Activated naive CD8-positive, alpha-beta T cell treated with anti-CD3 and anti-CD28 coated beads, Interleukin-2, amount 50 U/mL, for 24 hours (primary cell): ENCODE measurements at regions not wholly inside any gene's neighbourhood (a gene's known extent, or its start where the extent isn't known, plus 50 kb on each side); places are given as distances from the start of the nearest gene placed in this dataset.

Source experiments
- ATAC-seq: fragments of 150-1000 bp; cut with Tn5 transposase; one replicate; pipeline ENCODE4 v1.10.0; 2021
- DNase-seq: peaks from one replicate; pipeline ENCODE4 v3.0.0; 2021
- H3K27ac Mint-ChIP-seq: one replicate; pipeline ENCODE4 v1.8.0; 2021; ENCODE audit warnings: mild to moderate bottlenecking, mixed read lengths
- H3K27me3 Mint-ChIP-seq: one replicate; pipeline ENCODE4 v1.8.0; 2021; ENCODE audit warnings: mixed read lengths
- H3K36me3 Mint-ChIP-seq: one replicate; pipeline ENCODE4 v1.8.0; 2021; ENCODE audit warnings: low read depth, mixed read lengths
- H3K4me1 Mint-ChIP-seq: one replicate; pipeline ENCODE4 v1.8.0; 2021; ENCODE audit warnings: mixed read lengths
- H3K4me3 Mint-ChIP-seq: one replicate; pipeline ENCODE4 v1.8.0; 2021; ENCODE audit warnings: mild to moderate bottlenecking, moderate library complexity, mixed read lengths
- H3K9me3 Mint-ChIP-seq: one replicate; pipeline ENCODE4 v1.8.0; 2021; ENCODE audit warnings: mixed read lengths

- ATAC-seq (no peak), DNase-seq (no peak)
- Mint-ChIP-seq H3K4me1 (no peaks in the 10 kb centered on the region), H3K9me3 (no peaks in the 10 kb centered on the region), H3K4me3 (no peak overlapping the region), H3K27me3 (no peaks in the 10 kb centered on the region), H3K36me3 (no peaks in the 10 kb centered on the region), H3K27ac (no peak overlapping the region)
These were observed 150.3 kb upstream of the HABP2 start for GRCh38 chr10:113402602-113403001.

- Mint-ChIP-seq H3K4me1 (no peaks in the 10 kb centered on the region), H3K27me3 (no peaks in the 10 kb centered on the region), H3K27ac (no peak overlapping the region), H3K4me3 (no peak overlapping the region), H3K9me3 (no peaks in the 10 kb centered on the region), H3K36me3 (no peaks in the 10 kb centered on the region)
- ATAC-seq (no peak), DNase-seq (no peak)
These were observed 145.6 kb upstream of the HABP2 start for GRCh38 chr10:113407218-113407617.

GRCh38 chr10:113409175-113409574 lies 143.7 kb upstream of the HABP2 start:
- no peaks in the 10 kb centered on the region for H3K27me3 Mint-ChIP-seq
- H3K27ac Mint-ChIP-seq = no peak overlapping the region
- H3K4me1 Mint-ChIP-seq = no peaks in the 10 kb centered on the region
- DNase-seq (no peak), ATAC-seq (no peak)
- H3K4me3 Mint-ChIP-seq = no peak overlapping the region
- no peaks in the 10 kb centered on the region for H3K9me3 Mint-ChIP-seq
- no peaks in the 10 kb centered on the region for H3K36me3 Mint-ChIP-seq

- ATAC-seq (no peak), DNase-seq (no peak)
- no peak overlapping the region for H3K27ac Mint-ChIP-seq
- H3K36me3 Mint-ChIP-seq = no peaks in the 10 kb centered on the region
- peaks cover 2% of the 10 kb centered on the region for H3K27me3 Mint-ChIP-seq
- no peaks in the 10 kb centered on the region for H3K4me1 Mint-ChIP-seq
- H3K9me3 Mint-ChIP-seq = no peaks in the 10 kb centered on the region
- no peak overlapping the region for H3K4me3 Mint-ChIP-seq
These were observed 142.2 kb upstream of the HABP2 start for GRCh38 chr10:113410618-113411017.

- H3K4me1 Mint-ChIP-seq = no peaks in the 10 kb centered on the region
These were observed 141.4 kb upstream of the HABP2 start for GRCh38 chr10:113411456-113411855.

GRCh38 chr10:113412161-113412560 lies 140.7 kb upstream of the HABP2 start:
- H3K9me3 Mint-ChIP-seq = no peaks in the 10 kb centered on the region
- H3K36me3 Mint-ChIP-seq = no peaks in the 10 kb centered on the region
- ATAC-seq (no peak), DNase-seq (no peak)
- no peaks in the 10 kb centered on the region for H3K4me1 Mint-ChIP-seq
- H3K27me3 Mint-ChIP-seq = peaks cover 4% of the 10 kb centered on the region
- H3K4me3 Mint-ChIP-seq = no peak overlapping the region
- no peak overlapping the region for H3K27ac Mint-ChIP-seq

More at GRCh38 chr10:113411456-113411855, 141.4 kb upstream of the HABP2 start:
- Mint-ChIP-seq H3K36me3 (no peaks in the 10 kb centered on the region), H3K27ac (no peak overlapping the region), H3K27me3 (peaks cover 4% of the 10 kb centered on the region), H3K4me3 (no peak overlapping the region), H3K9me3 (no peaks in the 10 kb centered on the region)
- no peak for DNase-seq
- no peak for ATAC-seq

- Mint-ChIP-seq H3K4me3 (no peak overlapping the region), H3K36me3 (no peaks in the 10 kb centered on the region), H3K27me3 (peaks cover 6% of the 10 kb centered on the region), H3K4me1 (no peaks in the 10 kb centered on the region), H3K27ac (no peak overlapping the region), H3K9me3 (peaks cover 7% of the 10 kb centered on the region)
- ATAC-seq (no peak), DNase-seq (no peak)
These were observed 138.3 kb upstream of the HABP2 start for GRCh38 chr10:113414543-113414942.

- H3K36me3 Mint-ChIP-seq = no peaks in the 10 kb centered on the region
- no peak overlapping the region for H3K27ac Mint-ChIP-seq
- H3K4me3 Mint-ChIP-seq = no peak overlapping the region
- H3K4me1 Mint-ChIP-seq = no peaks in the 10 kb centered on the region
- DNase-seq (no peak), ATAC-seq (no peak)
- H3K27me3 Mint-ChIP-seq = peaks cover 6% of the 10 kb centered on the region
- peaks cover 14% of the 10 kb centered on the region for H3K9me3 Mint-ChIP-seq
These were observed 137.6 kb upstream of the HABP2 start for GRCh38 chr10:113415246-113415645.

- Mint-ChIP-seq H3K27ac (no peak overlapping the region), H3K27me3 (peaks cover 9% of the 10 kb centered on the region)
These were observed 132.7 kb upstream of the HABP2 start for GRCh38 chr10:113420057-113420732.

GRCh38 chr10:113420733-113421675 lies 131.8 kb upstream of the HABP2 start:
- H3K9me3 Mint-ChIP-seq = peaks cover 17% of the 10 kb centered on the region
- H3K4me3 Mint-ChIP-seq = no peak overlapping the region
- H3K4me1 Mint-ChIP-seq = no peaks in the 10 kb centered on the region
- H3K27ac Mint-ChIP-seq = no peak overlapping the region
- H3K36me3 Mint-ChIP-seq = no peaks in the 10 kb centered on the region
- ATAC-seq = no peak
- DNase-seq = no peak
- peaks cover 5% of the 10 kb centered on the region for H3K27me3 Mint-ChIP-seq

More at GRCh38 chr10:113420057-113420732, 132.7 kb upstream of the HABP2 start:
- Mint-ChIP-seq H3K9me3 (peaks cover 17% of the 10 kb centered on the region), H3K4me1 (no peaks in the 10 kb centered on the region), H3K4me3 (no peak overlapping the region), H3K36me3 (no peaks in the 10 kb centered on the region)
- DNase-seq (no peak), ATAC-seq (no peak)

GRCh38 chr10:113422371-113422770 lies 130.5 kb upstream of the HABP2 start:
- Mint-ChIP-seq H3K4me3 (no peak overlapping the region), H3K4me1 (no peaks in the 10 kb centered on the region), H3K9me3 (peaks cover 17% of the 10 kb centered on the region), H3K36me3 (no peaks in the 10 kb centered on the region), H3K27me3 (peaks cover 5% of the 10 kb centered on the region), H3K27ac (no peak overlapping the region)
- ATAC-seq = no peak
- DNase-seq = no peak

- ATAC-seq (no peak), DNase-seq (no peak)
- Mint-ChIP-seq H3K4me3 (no peak overlapping the region), H3K36me3 (no peaks in the 10 kb centered on the region), H3K4me1 (no peaks in the 10 kb centered on the region), H3K27ac (no peak overlapping the region), H3K9me3 (peaks cover 13% of the 10 kb centered on the region), H3K27me3 (peaks cover 3% of the 10 kb centered on the region)
These were observed 128.7 kb upstream of the HABP2 start for GRCh38 chr10:113423981-113424721.

GRCh38 chr10:113425008-113425407 lies 127.8 kb upstream of the HABP2 start:
- H3K9me3 Mint-ChIP-seq = peaks cover 5% of the 10 kb centered on the region
- ATAC-seq = no peak

GRCh38 chr10:113425541-113425951 lies 127.3 kb upstream of the HABP2 start:
- peaks cover 3% of the 10 kb centered on the region for H3K27me3 Mint-ChIP-seq
- no peaks in the 10 kb centered on the region for H3K36me3 Mint-ChIP-seq
- no peak for DNase-seq
- no peaks in the 10 kb centered on the region for H3K4me1 Mint-ChIP-seq
- H3K9me3 Mint-ChIP-seq = no peaks in the 10 kb centered on the region
- no peak for ATAC-seq
- no peak overlapping the region for H3K4me3 Mint-ChIP-seq
- no peak overlapping the region for H3K27ac Mint-ChIP-seq

More at GRCh38 chr10:113425008-113425407, 127.8 kb upstream of the HABP2 start:
- Mint-ChIP-seq H3K27ac (no peak overlapping the region), H3K36me3 (no peaks in the 10 kb centered on the region), H3K4me3 (no peak overlapping the region), H3K27me3 (peaks cover 3% of the 10 kb centered on the region), H3K4me1 (no peaks in the 10 kb centered on the region)
- no peak for DNase-seq
